ENCODE measurements at regions not wholly inside any gene's neighbourhood (a gene's known extent, or its start where the extent isn't known, plus 50 kb on each side); places are given as distances from the start of the nearest gene placed in this dataset.

GRCh38 chr3:84108442-84108971 is 850.3 kb upstream of the CADM2 start:
- no peak for TF ChIP-seq CTCF (conservative IDR thresholded peaks at IDR 0.05 in 1 of 2, IDR thresholded peaks at IDR 0.05 in 1 of 2; ENCODE audit: low read depth in 1 of 2, low read length in 2 of 2)
- no peak for TF ChIP-seq EZH2 (IDR thresholded peaks at IDR 0.05; ENCODE audit: low read length, missing control alignments)

All from fibroblast of lung (primary cell).